A549 (cell line): ENCODE measurements at regions not wholly inside any gene's neighbourhood (a gene's known extent, or its start where the extent isn't known, plus 50 kb on each side); places are given as distances from the start of the nearest gene placed in this dataset.

Experiments
- ATAC-seq, 2 experiments: fragments of 200-7000 bp in 1 of 2; fragments of >200 bp in 1 of 2; cut with Nextera tagmentation in 1 of 2; cut with Tn5 transposase in 1 of 2; 3 replicates each; pipeline versions ENCODE4 v1.8.0 to v1.9.1; 2018 to 2020; ENCODE audit warnings: mild to moderate bottlenecking in 1 of 2, moderate library complexity in 1 of 2
- CTCF ChIA-PET: fragments of 300-600 bp; sonication (Branson Sonifier 250); formaldehyde crosslinking; extraction: SDS; loops from one replicate; lab custom pipeline; 2021; ENCODE audit warnings: antibody characterized with exemption, inconsistent platforms; lab: Yijun Ruan, JAX
- POLR2A ChIA-PET: fragments of 350-600 bp; formaldehyde crosslinking; extraction: SDS; loops from one replicate; lab custom pipeline; 2021; ENCODE audit warnings: antibody characterized with exemption, inconsistent platforms; lab: Yijun Ruan, JAX
- DNase-seq, 2 experiments: peaks; one replicate each; pipeline versions ENCODE4 v3.0.0 to v3.0.0-alpha.2; 2011 to 2016; ENCODE audit warnings: low read depth in 1 of 2, low spot score in 1 of 2
- FAIRE-seq: peaks from 2 replicates; lab custom pipeline; 2011; peaks lifted over from hg19 to GRCh38; lab: Jason Lieb, UNC
- H3K27ac ChIP-seq, 2 experiments: fragments of >200 bp; sonication (Bioruptor Twin); formaldehyde crosslinking; 3 replicates each; pipeline ENCODE4 v1.5.1; 2016 to 2017
- H3K4me1 ChIP-seq: fragments of >200 bp; sonication (Bioruptor Twin); formaldehyde crosslinking; 3 replicates; pipeline ENCODE4 v1.6.1; 2016
- H3K4me2 ChIP-seq: fragments of >200 bp; sonication (Bioruptor Twin); formaldehyde crosslinking; 3 replicates; pipeline ENCODE4 v1.6.1; 2016
- H3K4me3 ChIP-seq: fragments of >200 bp; sonication (Bioruptor Twin); formaldehyde crosslinking; 3 replicates; pipeline ENCODE4 v1.5.1; 2016
- H3K9me3 ChIP-seq: fragments of >200 bp; sonication (Bioruptor Twin); formaldehyde crosslinking; 3 replicates; pipeline ENCODE4 v1.6.1; 2016
- EHMT2 ChIP-seq: fragments of 200-600 bp; sonication (generic); IDR thresholded peaks from 2 replicates; pipeline ENCODE4 v1.6.1; 2016; ENCODE audit warnings: antibody characterized with exemption, low read depth, mild to moderate bottlenecking, moderate library complexity
- FOSL2 ChIP-seq, 2 experiments: fragments of 450-650 bp in 1 of 2; fragments of >200 bp in 1 of 2; sonication (Bioruptor Twin) in 1 of 2; formaldehyde crosslinking; IDR thresholded peaks; 2 replicates each; pipeline versions ENCODE4 v1.5.0 to v1.6.1; 2016 to 2020; ENCODE audit warnings: mild to moderate bottlenecking in 1 of 2, moderate library complexity in 1 of 2
- FOXS1 ChIP-seq: fragments of 250-450 bp; sonication (Bioruptor Pico); IDR thresholded peaks from 2 replicates; pipeline ENCODE4 v1.5.0; 2020; ENCODE audit warnings: mild to moderate bottlenecking, moderate library complexity
- HOXA7 ChIP-seq: fragments of 250-450 bp; sonication (Bioruptor Pico); IDR thresholded peaks from 2 replicates; pipeline ENCODE4 v1.5.0; 2020; ENCODE audit warnings: mild to moderate bottlenecking, moderate library complexity
- MAFK ChIP-seq: fragments of 450-650 bp; IDR thresholded peaks from 2 replicates; pipeline ENCODE4 v1.6.1; 2014; ENCODE audit not compliant: partially characterized antibody
- NR3C1 ChIP-seq: fragments of >200 bp; sonication (Bioruptor Twin); formaldehyde crosslinking; IDR thresholded peaks from 3 replicates; pipeline ENCODE4 v1.6.1; 2017
- RAD21 ChIP-seq, 2 experiments: fragments of >200 bp in 1 of 2; sonication (Bioruptor Twin) in 1 of 2; formaldehyde crosslinking in 1 of 2; IDR thresholded peaks in 1 of 2; conservative IDR thresholded peaks in 1 of 2; 2 replicates in 1 of 2; 3 replicates in 1 of 2; pipeline ENCODE4 v1.6.1; 2012 to 2018; ENCODE audit warnings: inconsistent platforms in 1 of 2
- RCOR1 ChIP-seq: fragments of 150-350 bp; IDR thresholded peaks from 2 replicates; pipeline ENCODE4 v1.6.1; 2014; ENCODE audit warnings: antibody characterized with exemption, low read length, low read depth
- ZFP36 ChIP-seq: fragments of 450-650 bp; IDR thresholded peaks from 2 replicates; pipeline ENCODE4 v1.6.1; 2014; ENCODE audit warnings: borderline replicate concordance; ENCODE audit not compliant: partially characterized antibody
- ZNF302 ChIP-seq: fragments of 250-450 bp; sonication (Bioruptor Pico); IDR thresholded peaks from 2 replicates; pipeline ENCODE4 v1.9.0; 2021; ENCODE audit warnings: inconsistent platforms, mild to moderate bottlenecking, moderate library complexity
- WGBS: methylation state at CpG from one replicate; pipeline ENCODE4 v1.1.6; 2017; ENCODE audit errors: missing lambda C conversion rate; 5-methylcytosine and 5-hydroxymethylcytosine counted together
- TF ChIP-seq, protein P1 (sequence below): fragments of 200-600 bp; sonication (generic); IDR thresholded peaks from 2 replicates; pipeline ENCODE4 v1.6.1; 2016; ENCODE audit warnings: antibody characterized with exemption, mild to moderate bottlenecking, moderate library complexity
- TF ChIP-seq, protein P2 (sequence below): fragments of 450-650 bp; IDR thresholded peaks from 2 replicates; pipeline ENCODE4 v1.6.1; 2014; ENCODE audit warnings: antibody characterized with exemption
- TF ChIP-seq, protein P3 (sequence below): IDR thresholded peaks from 2 replicates; pipeline ENCODE4 v1.6.1; 2012
- TF ChIP-seq, protein P4 (sequence below): fragments of >200 bp; sonication (Bioruptor Twin); formaldehyde crosslinking; IDR thresholded peaks from 2 replicates; pipeline ENCODE4 v1.6.1; 2016

DNA sequence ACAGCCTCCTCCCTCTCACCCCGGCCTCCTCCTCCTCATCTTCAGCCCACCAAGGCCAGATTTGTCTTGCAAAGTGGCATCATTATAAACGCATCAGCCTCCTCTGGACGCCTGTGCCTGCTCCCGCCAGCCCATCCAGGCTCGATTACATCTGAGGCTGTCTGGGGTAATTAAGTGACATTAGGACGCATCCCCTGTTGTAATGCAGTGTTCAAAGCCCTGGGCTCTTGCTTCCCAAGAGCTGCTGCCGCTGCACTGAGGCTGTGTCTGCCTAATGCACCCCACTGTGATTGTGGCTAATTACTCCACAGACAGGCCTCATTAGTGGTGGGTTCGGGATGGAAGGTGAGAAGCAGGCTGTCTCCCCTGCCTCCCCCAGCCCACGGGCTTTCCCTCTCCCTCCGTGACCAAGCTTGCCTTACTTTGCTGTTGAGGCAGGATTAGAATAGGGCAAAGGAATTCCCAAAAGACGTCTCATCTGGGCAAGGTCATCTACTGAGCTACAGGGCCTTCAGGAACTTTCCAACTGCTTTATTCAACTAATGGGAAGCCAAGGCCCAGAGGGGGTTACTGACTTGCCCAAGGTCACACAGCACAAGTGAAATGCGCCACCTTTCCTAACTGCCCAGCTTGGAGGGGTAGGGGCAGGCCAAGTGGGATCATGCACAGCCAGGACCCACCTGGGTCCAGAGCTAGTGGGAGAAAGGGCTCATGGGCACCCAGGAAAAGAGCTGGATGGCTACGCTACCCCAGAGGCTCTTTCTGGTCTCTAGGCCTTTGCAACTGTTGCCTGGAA is 66.2 kb upstream of the PCBD1 start:
- Histone ChIP-seq H3K27ac (no peak overlapping the region), H3K4me3 (no peak overlapping the region), H3K4me1 (no peaks in the 10 kb centered on the region), H3K4me2 (no peak overlapping the region), H3K9me3 (no peaks in the 10 kb centered on the region)
- ChIA-PET CTCF (interaction anchor here (1.1 to 3.4 kb wide), 5 partner anchors 10 to 254 kb away, joined by 3 to 14 read pairs (median 3); no protein-coding TSS in a partner anchor), POLR2A (no interaction called here)
- DNase-seq, result no peak
- WGBS, result 32% methylated on average over 12 of the region's 13 CpGs
- TF ChIP-seq NR3C1 (no peak), FOSL2 (IDR thresholded peaks at IDR 0.05) (no peak), FOSL2 (CRISPR knock-in tag; IDR thresholded peaks at IDR 0.05) (no peak), EHMT2 (no peak), MAFK (no peak), RCOR1 (no peak), FOXS1 (no peak), ZNF302 (CRISPR knock-in tag) (no peak), HOXA7 (CRISPR knock-in tag) (no peak), RAD21 (conservative IDR thresholded peaks at IDR 0.05 in 1 of 2, IDR thresholded peaks at IDR 0.05 in 1 of 2) (no peak), ZFP36 (no peak)
- TF ChIP-seq, protein P1, sequence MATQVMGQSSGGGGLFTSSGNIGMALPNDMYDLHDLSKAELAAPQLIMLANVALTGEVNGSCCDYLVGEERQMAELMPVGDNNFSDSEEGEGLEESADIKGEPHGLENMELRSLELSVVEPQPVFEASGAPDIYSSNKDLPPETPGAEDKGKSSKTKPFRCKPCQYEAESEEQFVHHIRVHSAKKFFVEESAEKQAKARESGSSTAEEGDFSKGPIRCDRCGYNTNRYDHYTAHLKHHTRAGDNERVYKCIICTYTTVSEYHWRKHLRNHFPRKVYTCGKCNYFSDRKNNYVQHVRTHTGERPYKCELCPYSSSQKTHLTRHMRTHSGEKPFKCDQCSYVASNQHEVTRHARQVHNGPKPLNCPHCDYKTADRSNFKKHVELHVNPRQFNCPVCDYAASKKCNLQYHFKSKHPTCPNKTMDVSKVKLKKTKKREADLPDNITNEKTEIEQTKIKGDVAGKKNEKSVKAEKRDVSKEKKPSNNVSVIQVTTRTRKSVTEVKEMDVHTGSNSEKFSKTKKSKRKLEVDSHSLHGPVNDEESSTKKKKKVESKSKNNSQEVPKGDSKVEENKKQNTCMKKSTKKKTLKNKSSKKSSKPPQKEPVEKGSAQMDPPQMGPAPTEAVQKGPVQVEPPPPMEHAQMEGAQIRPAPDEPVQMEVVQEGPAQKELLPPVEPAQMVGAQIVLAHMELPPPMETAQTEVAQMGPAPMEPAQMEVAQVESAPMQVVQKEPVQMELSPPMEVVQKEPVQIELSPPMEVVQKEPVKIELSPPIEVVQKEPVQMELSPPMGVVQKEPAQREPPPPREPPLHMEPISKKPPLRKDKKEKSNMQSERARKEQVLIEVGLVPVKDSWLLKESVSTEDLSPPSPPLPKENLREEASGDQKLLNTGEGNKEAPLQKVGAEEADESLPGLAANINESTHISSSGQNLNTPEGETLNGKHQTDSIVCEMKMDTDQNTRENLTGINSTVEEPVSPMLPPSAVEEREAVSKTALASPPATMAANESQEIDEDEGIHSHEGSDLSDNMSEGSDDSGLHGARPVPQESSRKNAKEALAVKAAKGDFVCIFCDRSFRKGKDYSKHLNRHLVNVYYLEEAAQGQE, result no peak
- TF ChIP-seq, protein P2, sequence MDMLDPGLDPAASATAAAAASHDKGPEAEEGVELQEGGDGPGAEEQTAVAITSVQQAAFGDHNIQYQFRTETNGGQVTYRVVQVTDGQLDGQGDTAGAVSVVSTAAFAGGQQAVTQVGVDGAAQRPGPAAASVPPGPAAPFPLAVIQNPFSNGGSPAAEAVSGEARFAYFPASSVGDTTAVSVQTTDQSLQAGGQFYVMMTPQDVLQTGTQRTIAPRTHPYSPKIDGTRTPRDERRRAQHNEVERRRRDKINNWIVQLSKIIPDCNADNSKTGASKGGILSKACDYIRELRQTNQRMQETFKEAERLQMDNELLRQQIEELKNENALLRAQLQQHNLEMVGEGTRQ, result no peak
- TF ChIP-seq, protein P3, sequence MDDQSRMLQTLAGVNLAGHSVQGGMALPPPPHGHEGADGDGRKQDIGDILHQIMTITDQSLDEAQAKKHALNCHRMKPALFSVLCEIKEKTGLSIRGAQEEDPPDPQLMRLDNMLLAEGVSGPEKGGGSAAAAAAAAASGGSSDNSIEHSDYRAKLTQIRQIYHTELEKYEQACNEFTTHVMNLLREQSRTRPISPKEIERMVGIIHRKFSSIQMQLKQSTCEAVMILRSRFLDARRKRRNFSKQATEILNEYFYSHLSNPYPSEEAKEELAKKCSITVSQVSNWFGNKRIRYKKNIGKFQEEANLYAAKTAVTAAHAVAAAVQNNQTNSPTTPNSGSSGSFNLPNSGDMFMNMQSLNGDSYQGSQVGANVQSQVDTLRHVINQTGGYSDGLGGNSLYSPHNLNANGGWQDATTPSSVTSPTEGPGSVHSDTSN, result no peak
- no peak for FAIRE-seq
- ATAC-seq, result no peak

DNA sequence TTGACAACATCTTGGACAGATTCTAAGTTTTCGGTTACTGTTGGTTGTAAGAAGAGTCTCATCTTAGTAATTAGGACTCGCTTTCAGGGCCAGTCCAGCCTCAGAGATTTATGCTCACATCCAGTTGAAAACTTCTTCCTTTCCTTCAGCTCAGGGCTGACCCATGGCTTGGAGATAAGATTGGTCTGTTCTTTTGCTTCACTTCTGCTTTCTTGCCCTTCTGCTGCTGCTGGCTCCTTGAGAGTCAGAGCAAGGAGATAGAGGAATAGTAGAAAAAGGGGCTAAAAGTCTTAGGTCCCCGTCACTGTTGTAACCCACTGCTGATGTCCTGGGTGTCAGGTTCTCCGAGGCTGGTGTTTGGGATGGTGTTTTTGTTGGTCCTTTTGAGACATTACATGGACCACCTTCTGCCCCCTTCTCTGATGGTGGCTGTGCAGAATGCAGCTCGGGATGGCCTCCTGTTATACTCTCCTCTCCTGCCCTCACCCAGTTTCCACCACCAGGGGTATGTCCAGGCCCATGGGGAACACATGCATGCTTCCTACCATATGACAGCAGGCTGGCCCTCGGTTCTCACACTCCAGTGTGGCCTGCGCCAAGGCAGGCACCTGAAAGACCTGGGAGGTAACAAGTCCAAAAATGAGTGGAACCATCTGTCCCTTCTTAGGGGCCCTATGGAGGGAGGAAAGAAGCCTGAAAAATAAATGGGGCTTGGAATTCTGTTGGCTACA is 67.8 kb upstream of the PCBD1 start:
- WGBS, result 33% methylated on average over 7 of the region's 7 CpGs
- Histone ChIP-seq H3K27ac (no peak overlapping the region), H3K9me3 (no peaks in the 10 kb centered on the region), H3K4me3 (no peak overlapping the region), H3K4me1 (no peaks in the 10 kb centered on the region), H3K4me2 (no peak overlapping the region)
- no peak for FAIRE-seq
- peak; percentile 19 to 44 for DNase-seq
- ChIA-PET CTCF (interaction anchor here (1.2 to 3.4 kb wide), 2 partner anchors 11 to 217 kb away, joined by 3 to 14 read pairs; no protein-coding TSS in a partner anchor), POLR2A (no interaction called here)
- TF ChIP-seq RAD21 (conservative IDR thresholded peaks at IDR 0.05 in 1 of 2, IDR thresholded peaks at IDR 0.05 in 1 of 2), result peak in 1 of 2 experiments; percentile 24; a peak in 1 of 5 replicates
- TF ChIP-seq, protein P2, result no peak
- TF ChIP-seq, protein P4, sequence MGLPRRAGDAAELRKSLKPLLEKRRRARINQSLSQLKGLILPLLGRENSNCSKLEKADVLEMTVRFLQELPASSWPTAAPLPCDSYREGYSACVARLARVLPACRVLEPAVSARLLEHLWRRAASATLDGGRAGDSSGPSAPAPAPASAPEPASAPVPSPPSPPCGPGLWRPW, result no peak
- ATAC-seq, result peak; percentile 68 to 93; a peak in 4 of 6 replicates
